Gastrocnemius medialis (tissue), 4 donors: ENCODE measurements at regions not wholly inside any gene's neighbourhood (a gene's known extent, or its start where the extent isn't known, plus 50 kb on each side); places are given as distances from the start of the nearest gene placed in this dataset.

Source experiments
- ATAC-seq, 2 donors: fragments of 150-250 bp; one replicate each; pipeline ENCODE4 v1.9.1; 2016
- DNase-seq, 2 donors: peaks; one replicate each; pipeline ENCODE4 v3.0.0-alpha.2; 2019
- H3K27ac ChIP-seq, 4 donors: fragments of 200-600 bp; sonication (generic); 1 replicate in 1 of 4; 2 replicates in 3 of 4; pipeline ENCODE4 v1.5.1; 2016 to 2018; ENCODE audit warnings: mild to moderate bottlenecking in 2 of 4, moderate library complexity in 1 of 4
- H3K27me3 ChIP-seq, 3 donors: fragments of 200-600 bp; sonication (generic) in 2 of 3; 1 replicate in 1 of 3; 2 replicates in 2 of 3; pipeline versions ENCODE4 v1.5.1 to v1.6.0; 2016 to 2019; ENCODE audit warnings: mild to moderate bottlenecking in 1 of 3, moderate library complexity in 1 of 3
- H3K36me3 ChIP-seq, 2 donors: fragments of 200-600 bp; sonication (generic) in 1 of 2; one replicate each; pipeline ENCODE4 v1.5.1; 2017 to 2018
- H3K4me1 ChIP-seq, 2 donors: fragments of 200-600 bp; sonication (generic) in 1 of 2; one replicate each; pipeline ENCODE4 v1.5.1; 2016 to 2017; ENCODE audit warnings: mild to moderate bottlenecking in 2 of 2
- H3K4me3 ChIP-seq, 4 donors: fragments of 200-600 bp; sonication (generic) in 3 of 4; 1 replicate in 1 of 4; 2 replicates in 3 of 4; pipeline ENCODE4 v1.5.1; 2016 to 2019; ENCODE audit warnings: mild to moderate bottlenecking in 2 of 4
- H3K9me3 ChIP-seq, 3 donors: fragments of 200-600 bp; sonication (generic) in 2 of 3; 1 replicate in 1 of 3; 2 replicates in 2 of 3; pipeline ENCODE4 v1.5.1; 2016 to 2019
- CTCF ChIP-seq, 5 experiments: fragments of 450-650 bp in 3 of 5; fragments of 200-600 bp in 2 of 5; sonication (generic) in 2 of 5; IDR thresholded peaks in 4 of 5; conservative IDR thresholded peaks in 1 of 5; 1 replicate in 4 of 5; 2 replicates in 1 of 5; pipeline ENCODE4 v1.5.1; 2016 to 2019; ENCODE audit warnings: antibody characterized with exemption in 5 of 5, mild to moderate bottlenecking in 3 of 5, moderate library complexity in 3 of 5
- POLR2A ChIP-seq, 2 donors: fragments of 450-650 bp; IDR thresholded peaks; one replicate each; pipeline ENCODE4 v1.6.1; 2017; ENCODE audit warnings: antibody characterized with exemption in 2 of 2, mild to moderate bottlenecking in 2 of 2, moderate library complexity in 2 of 2
- in situ Hi-C, 4 donors: fragments of 200-750 bp; cut with MboI; loops; one replicate each; pipeline versions ENCODE4 v1.15.0 to v1.8.0; 2017; ENCODE audit warnings: low sequenced_read_pairs in 4 of 4
- intact Hi-C: fragments of 100-400 bp; cut with DNase I; formaldehyde crosslinking; loops from one replicate; pipeline ENCODE4 v1.15.1; 2023; ENCODE audit warnings: low total_unique reads

- Histone ChIP-seq H3K9me3 (no peaks in the 10 kb centered on the region), H3K4me3 (no peak overlapping the region), H3K36me3 (no peaks in the 10 kb centered on the region), H3K27me3 (no peaks in the 10 kb centered on the region), H3K4me1 (no peaks in the 10 kb centered on the region), H3K27ac (no peak overlapping the region)
- DNase-seq (no peak), ATAC-seq (no peak)
- in situ Hi-C loops (no loop called here), intact Hi-C loops (no loop called here)
- TF ChIP-seq CTCF (IDR thresholded peaks at IDR 0.05 in 4 of 5, conservative IDR thresholded peaks at IDR 0.05 in 1 of 5) = no peak
Measured at GRCh38 chr5:30106596-30106995, 1086.9 kb upstream of the CDH6 start.

- H3K4me1 ChIP-seq = no peaks in the 10 kb centered on the region
- no peak overlapping the region for H3K4me3 ChIP-seq
- H3K27ac ChIP-seq = no peak overlapping the region
- intact Hi-C loops = no loop called here
- H3K9me3 ChIP-seq = no peaks in the 10 kb centered on the region
- H3K27me3 ChIP-seq = no peaks in the 10 kb centered on the region
- DNase-seq (no peak), ATAC-seq (no peak)
- in situ Hi-C loops = no loop called here
- TF ChIP-seq CTCF (IDR thresholded peaks at IDR 0.05 in 4 of 5, conservative IDR thresholded peaks at IDR 0.05 in 1 of 5) (no peak), POLR2A (IDR thresholded peaks at IDR 0.05) (no peak)
- no peaks in the 10 kb centered on the region for H3K36me3 ChIP-seq
Measured at GRCh38 chr5:30104872-30105596, 1088.5 kb upstream of the CDH6 start.

- Histone ChIP-seq H3K27me3 (no peaks in the 10 kb centered on the region), H3K27ac (no peak overlapping the region), H3K9me3 (no peaks in the 10 kb centered on the region), H3K4me3 (no peak overlapping the region), H3K4me1 (no peaks in the 10 kb centered on the region), H3K36me3 (no peaks in the 10 kb centered on the region)
- intact Hi-C loops (no loop called here), in situ Hi-C loops (no loop called here)
- no peak for ATAC-seq
- TF ChIP-seq POLR2A (IDR thresholded peaks at IDR 0.05) = no peak
- no peak for TF ChIP-seq CTCF (IDR thresholded peaks at IDR 0.05 in 4 of 5, conservative IDR thresholded peaks at IDR 0.05 in 1 of 5)
- no peak for DNase-seq
Measured at GRCh38 chr5:30103452-30104202, 1089.9 kb upstream of the CDH6 start.

GRCh38 chr5:30103052-30103451 lies 1090.4 kb upstream of the CDH6 start:
- Histone ChIP-seq H3K9me3 (no peaks in the 10 kb centered on the region), H3K27ac (no peak overlapping the region), H3K27me3 (no peaks in the 10 kb centered on the region), H3K36me3 (no peaks in the 10 kb centered on the region), H3K4me3 (no peak overlapping the region), H3K4me1 (no peaks in the 10 kb centered on the region)
- DNase-seq (no peak), ATAC-seq (no peak)
- TF ChIP-seq POLR2A (IDR thresholded peaks at IDR 0.05) (no peak), CTCF (IDR thresholded peaks at IDR 0.05 in 4 of 5, conservative IDR thresholded peaks at IDR 0.05 in 1 of 5) (no peak)
- intact Hi-C loops = no loop called here
- in situ Hi-C loops = no loop called here
